SK-N-MC (cell line): ENCODE measurements at regions not wholly inside any gene's neighbourhood (a gene's known extent, or its start where the extent isn't known, plus 50 kb on each side); places are given as distances from the start of the nearest gene placed in this dataset.
"Not testable (repeated sequence)": the region's sequence is repeated elsewhere in the genome, so short reads cannot be mapped to it uniquely, and the experiment has no call there.

ENCODE experiments used
- DNase-seq: peaks from one replicate; pipeline ENCODE4 v3.0.0-alpha.2; 2011; ENCODE audit warnings: low read depth, low spot score
- H3K27ac ChIP-seq: fragments of 200-600 bp; sonication (generic); 2 replicates; pipeline ENCODE4 v1.5.1; 2016; ENCODE audit warnings: mixed run types
- H3K36me3 ChIP-seq: fragments of 200-600 bp; sonication (generic); 2 replicates; pipeline ENCODE4 v1.6.1; 2017; ENCODE audit warnings: antibody characterized with exemption, low read length, mixed read lengths; ENCODE audit not compliant: insufficient read depth
- H3K4me3 ChIP-seq: fragments of 200-600 bp; sonication (generic); 2 replicates; pipeline ENCODE4 v1.5.1; 2016
- H3K9ac ChIP-seq: fragments of 200-600 bp; sonication (generic); 2 replicates; pipeline ENCODE4 v1.8.0; 2017; ENCODE audit warnings: mixed run types, mixed read lengths; ENCODE audit not compliant: insufficient read length
- H3K9me3 ChIP-seq: fragments of 200-600 bp; sonication (generic); 2 replicates; pipeline ENCODE4 v1.6.1; 2017; ENCODE audit warnings: low read depth, mild to moderate bottlenecking, antibody characterized with exemption, low read length, moderate library complexity, mixed read lengths
- EZH2 ChIP-seq: fragments of 200-600 bp; sonication (generic); IDR thresholded peaks from one replicate; pipeline ENCODE4 v1.6.1; 2017; ENCODE audit warnings: antibody characterized with exemption
- FOXP2 ChIP-seq: optimal IDR thresholded peaks from 2 replicates; pipeline ENCODE3; 2011; ENCODE audit warnings: mild to moderate bottlenecking, moderate library complexity; ENCODE audit not compliant: insufficient read depth; ENCODE audit errors: extremely low read length, control extremely low read depth
- POLR2AphosphoS5 ChIP-seq: IDR thresholded peaks from 2 replicates; pipeline ENCODE4 v1.6.1; 2012; ENCODE audit warnings: mild to moderate bottlenecking, low read depth, low read length, borderline replicate concordance

- DNase-seq, result no peak
- no peak for TF ChIP-seq EZH2
- no peak for TF ChIP-seq FOXP2
- no peak for TF ChIP-seq POLR2AphosphoS5
- H3K27ac ChIP-seq, result no peak overlapping the region
- no peaks in the 10 kb centered on the region for H3K36me3 ChIP-seq
- H3K4me3 ChIP-seq, result no peak overlapping the region
- no peak overlapping the region for H3K9ac ChIP-seq
- H3K9me3 ChIP-seq, result no peaks in the 10 kb centered on the region
These were observed 53.4 kb downstream of the HES1 start for GRCh38 chr3:194189243-194189791.

- not testable (repeated sequence) for H3K27ac ChIP-seq, DNase-seq, H3K4me3 ChIP-seq, H3K36me3 ChIP-seq, H3K9me3 ChIP-seq, H3K9ac ChIP-seq
These were observed 55.9 kb downstream of the HES1 start for GRCh38 chr3:194191850-194192249.

DNA sequence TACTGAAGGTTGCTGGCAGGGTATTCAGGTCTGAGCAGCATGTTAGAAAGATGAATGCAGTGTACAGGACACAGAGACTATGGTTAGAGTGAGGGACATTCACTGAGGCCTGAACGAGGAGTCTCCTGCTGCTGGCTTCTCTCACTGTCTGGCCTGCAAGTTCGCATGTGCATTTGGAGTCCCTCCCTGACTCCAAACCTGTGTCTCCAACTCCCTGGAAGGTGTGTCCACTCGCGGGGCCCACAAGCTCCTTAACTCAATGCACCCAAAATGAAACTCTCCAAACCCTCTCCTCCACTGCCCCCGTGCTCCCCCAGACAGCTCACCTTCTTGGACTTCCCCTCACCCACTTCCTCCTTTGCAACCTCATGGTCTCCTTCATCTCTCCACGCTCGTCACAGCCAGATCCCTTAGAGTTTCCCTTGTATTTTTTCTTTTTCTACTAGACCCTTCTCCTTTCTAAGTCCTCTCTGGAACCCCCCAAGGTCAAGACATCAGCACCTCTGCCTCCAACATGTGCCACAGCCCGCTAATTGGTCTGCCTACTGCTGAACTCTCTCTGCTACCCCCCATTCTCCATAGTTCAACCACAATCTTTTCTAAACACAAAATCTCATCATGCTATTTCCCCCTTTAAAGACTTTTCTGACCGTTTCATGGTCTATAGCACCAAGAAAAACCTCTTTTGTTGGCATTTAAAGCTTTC is 58.3 kb downstream of the HES1 start:
- no peak for DNase-seq
- Histone ChIP-seq H3K9ac (no peak overlapping the region), H3K4me3 (no peak overlapping the region), H3K27ac (no peak overlapping the region), H3K36me3 (no peaks in the 10 kb centered on the region), H3K9me3 (no peaks in the 10 kb centered on the region)
- TF ChIP-seq POLR2AphosphoS5 (no peak), FOXP2 (no peak), EZH2 (no peak)

DNA sequence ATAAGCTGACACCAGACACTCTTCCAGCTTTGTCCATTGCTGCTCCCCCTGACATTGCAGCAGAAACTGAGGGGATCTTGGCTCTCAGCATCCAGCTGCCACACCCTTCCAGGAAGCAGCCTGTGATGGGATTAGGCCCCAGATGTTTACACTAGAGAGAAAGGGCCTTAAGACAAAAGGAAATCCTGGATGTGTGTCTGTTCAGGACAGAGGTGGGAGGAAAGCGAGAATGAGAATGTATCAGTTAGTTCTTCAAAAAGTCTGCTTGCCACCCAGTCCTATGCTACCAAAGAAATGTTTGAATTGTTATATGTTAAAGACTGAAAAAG is 58.8 kb downstream of the HES1 start:
- DNase-seq, result no peak
- H3K9me3 ChIP-seq, result no peaks in the 10 kb centered on the region
- no peak overlapping the region for H3K27ac ChIP-seq
- TF ChIP-seq POLR2AphosphoS5 (no peak), FOXP2 (no peak), EZH2 (no peak)
- no peak overlapping the region for H3K9ac ChIP-seq
- H3K4me3 ChIP-seq, result no peak overlapping the region
- H3K36me3 ChIP-seq, result no peaks in the 10 kb centered on the region

- H3K9ac ChIP-seq, result no peak overlapping the region
- H3K4me3 ChIP-seq, result no peak overlapping the region
- DNase-seq, result no peak
- no peaks in the 10 kb centered on the region for H3K9me3 ChIP-seq
- H3K36me3 ChIP-seq, result no peaks in the 10 kb centered on the region
- H3K27ac ChIP-seq, result no peak overlapping the region
- TF ChIP-seq FOXP2 (no peak), EZH2 (no peak)
These were observed 59.7 kb downstream of the HES1 start for GRCh38 chr3:194195611-194196010.

GRCh38 chr3:194196876-194197275 is 60.9 kb downstream of the HES1 start:
- Histone ChIP-seq H3K9ac (no peak overlapping the region), H3K9me3 (no peaks in the 10 kb centered on the region), H3K27ac (no peak overlapping the region), H3K4me3 (no peak overlapping the region), H3K36me3 (no peaks in the 10 kb centered on the region)
- DNase-seq, result no peak
- TF ChIP-seq EZH2 (no peak), FOXP2 (no peak), POLR2AphosphoS5 (no peak)

- no peak for TF ChIP-seq EZH2
- no peak overlapping the region for H3K9ac ChIP-seq
- H3K4me3 ChIP-seq, result no peak overlapping the region
- DNase-seq, result no peak
- H3K36me3 ChIP-seq, result no peaks in the 10 kb centered on the region
- no peak overlapping the region for H3K27ac ChIP-seq
- H3K9me3 ChIP-seq, result no peaks in the 10 kb centered on the region
These were observed 61.5 kb downstream of the HES1 start for GRCh38 chr3:194197396-194197960.

- Histone ChIP-seq H3K9me3 (no peaks in the 10 kb centered on the region), H3K4me3 (no peak overlapping the region), H3K27ac (no peak overlapping the region), H3K9ac (no peak overlapping the region), H3K36me3 (no peaks in the 10 kb centered on the region)
- no peak for DNase-seq
- TF ChIP-seq EZH2, result no peak
- no peak for TF ChIP-seq FOXP2
- TF ChIP-seq POLR2AphosphoS5, result no peak
These were observed 62.2 kb downstream of the HES1 start for GRCh38 chr3:194197981-194198695.

GRCh38 chr3:194198938-194199337 is 63.0 kb downstream of the HES1 start:
- Histone ChIP-seq H3K9ac (no peak overlapping the region), H3K4me3 (no peak overlapping the region), H3K9me3 (no peaks in the 10 kb centered on the region), H3K36me3 (no peaks in the 10 kb centered on the region), H3K27ac (no peak overlapping the region)
- no peak for DNase-seq
- TF ChIP-seq EZH2 (no peak), FOXP2 (no peak), POLR2AphosphoS5 (no peak)
